ENCODE measurements at regions not wholly inside any gene's neighbourhood (a gene's known extent, or its start where the extent isn't known, plus 50 kb on each side); places are given as distances from the start of the nearest gene placed in this dataset.
"Not testable (repeated sequence)": the region's sequence is repeated elsewhere in the genome, so short reads cannot be mapped to it uniquely, and the experiment has no call there.

- no peak for DNase-seq
Measured at GRCh38 chr12:68984796-68985573, 52.0 kb upstream of the CPM start.

GRCh38 chr12:68997526-68997925, 64.6 kb upstream of the CPM start:
- DNase-seq = not testable (repeated sequence)

GRCh38 chr12:68998041-68998440, 65.1 kb upstream of the CPM start:
- DNase-seq = no peak

GRCh38 chr12:69000074-69000473, 67.1 kb upstream of the CPM start:
- DNase-seq = no peak

GRCh38 chr12:69000540-69001243, 67.7 kb upstream of the CPM start:
- no peak for DNase-seq

- DNase-seq = no peak
Measured at GRCh38 chr12:69001251-69001650, 68.3 kb upstream of the CPM start.

GRCh38 chr12:69002969-69003368, 70.0 kb upstream of the CPM start:
- DNase-seq = no peak

- no peak for DNase-seq
Measured at GRCh38 chr12:69003991-69004390, 71.0 kb upstream of the CPM start.

- DNase-seq = no peak
Measured at GRCh38 chr12:69007101-69007854, 74.3 kb upstream of the CPM start.

GRCh38 chr12:69007855-69008351, 74.9 kb upstream of the CPM start:
- DNase-seq = no peak

GRCh38 chr12:69008520-69008919, 75.5 kb upstream of the CPM start:
- DNase-seq = no peak

- DNase-seq = no peak
Measured at GRCh38 chr12:69014047-69014446, 81.1 kb upstream of the CPM start.

GRCh38 chr12:69015017-69015416, 82.0 kb upstream of the CPM start:
- no peak for DNase-seq

GRCh38 chr12:69015831-69016230, 82.9 kb upstream of the CPM start:
- no peak for DNase-seq

GRCh38 chr12:69019082-69019481, 86.1 kb upstream of the CPM start:
- DNase-seq = no peak

GRCh38 chr12:69019910-69020309, 86.9 kb upstream of the CPM start:
- no peak for DNase-seq

GRCh38 chr12:69022674-69023073, 89.7 kb upstream of the CPM start:
- DNase-seq = no peak

- DNase-seq = no peak
Measured at GRCh38 chr12:69023840-69024239, 90.9 kb upstream of the CPM start.

GRCh38 chr12:69024413-69024812, 91.4 kb upstream of the CPM start:
- DNase-seq = no peak

GRCh38 chr12:69024907-69025306, 91.9 kb upstream of the CPM start:
- no peak for DNase-seq

- DNase-seq = no peak
Measured at GRCh38 chr12:69026336-69026735, 93.4 kb upstream of the CPM start.

GRCh38 chr12:69027411-69027881, 94.5 kb upstream of the CPM start:
- DNase-seq = no peak

- DNase-seq = no peak
Measured at GRCh38 chr12:69028941-69029729, 96.2 kb upstream of the CPM start.
